ENCODE measurements at regions not wholly inside any gene's neighbourhood (a gene's known extent, or its start where the extent isn't known, plus 50 kb on each side); places are given as distances from the start of the nearest gene placed in this dataset.

DNA sequence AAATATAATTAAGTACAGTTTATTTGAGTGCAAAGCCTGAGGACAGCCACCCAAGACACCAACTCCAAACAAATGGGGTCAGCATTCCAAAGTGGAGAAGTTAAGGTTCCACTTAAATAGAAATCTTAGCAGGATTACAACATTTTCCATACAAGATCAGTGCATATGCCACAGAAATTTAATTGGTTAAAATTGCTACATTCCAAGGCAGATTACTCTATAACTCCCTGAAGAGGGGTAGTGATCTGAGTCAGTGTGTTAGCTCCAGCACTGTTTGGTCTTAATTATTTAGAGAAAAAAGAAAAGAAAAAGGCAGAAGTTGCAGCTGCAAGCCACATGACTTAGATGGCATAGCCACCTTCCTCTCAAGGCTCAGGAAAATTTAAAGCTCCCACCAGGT, 297.5 kb downstream of the HHIPL2 start:
- Histone ChIP-seq H3K4me3 (ENCODE audit: low read depth, low read length) (no peak overlapping the region), H3K9me3 (ENCODE audit: control insufficient read depth, insufficient read depth, low read depth, low read length) (no peaks in the 10 kb centered on the region), H3K4me1 (ENCODE audit: control insufficient read depth, insufficient read depth, low read length) (no peaks in the 10 kb centered on the region), H3K27ac (ENCODE audit: extremely low read depth, low read depth, low read length) (no peak overlapping the region), H3K36me3 (ENCODE audit: control insufficient read depth in 2 of 2, insufficient read depth in 1 of 2, low read length in 2 of 2) (no peaks in the 10 kb centered on the region)
- CTCF ChIA-PET, result no interaction called here
- POLR2A ChIA-PET, result no interaction called here
- TF ChIP-seq SALL2 (tag by site-specific recombination; IDR thresholded peaks at IDR 0.05; ENCODE audit: borderline replicate concordance) (no peak), ZNF48 (tag by site-specific recombination; IDR thresholded peaks at IDR 0.05) (no peak), ZNF530 (tag by site-specific recombination; IDR thresholded peaks at IDR 0.05; ENCODE audit: low read depth) (no peak), ZNF621 (tag by site-specific recombination; IDR thresholded peaks at IDR 0.05) (no peak), ZBTB48 (tag by site-specific recombination; IDR thresholded peaks at IDR 0.05) (no peak), ZNF747 (tag by site-specific recombination; IDR thresholded peaks at IDR 0.05) (no peak), SETDB1 (IDR thresholded peaks at IDR 0.05; ENCODE audit: insufficient read length, low read length) (no peak), ZNF266 (tag by site-specific recombination; IDR thresholded peaks at IDR 0.05; ENCODE audit: low read depth) (no peak), ZNF211 (tag by site-specific recombination; IDR thresholded peaks at IDR 0.05; ENCODE audit: low read depth) (no peak)
- TF ChIP-seq, protein P1, sequence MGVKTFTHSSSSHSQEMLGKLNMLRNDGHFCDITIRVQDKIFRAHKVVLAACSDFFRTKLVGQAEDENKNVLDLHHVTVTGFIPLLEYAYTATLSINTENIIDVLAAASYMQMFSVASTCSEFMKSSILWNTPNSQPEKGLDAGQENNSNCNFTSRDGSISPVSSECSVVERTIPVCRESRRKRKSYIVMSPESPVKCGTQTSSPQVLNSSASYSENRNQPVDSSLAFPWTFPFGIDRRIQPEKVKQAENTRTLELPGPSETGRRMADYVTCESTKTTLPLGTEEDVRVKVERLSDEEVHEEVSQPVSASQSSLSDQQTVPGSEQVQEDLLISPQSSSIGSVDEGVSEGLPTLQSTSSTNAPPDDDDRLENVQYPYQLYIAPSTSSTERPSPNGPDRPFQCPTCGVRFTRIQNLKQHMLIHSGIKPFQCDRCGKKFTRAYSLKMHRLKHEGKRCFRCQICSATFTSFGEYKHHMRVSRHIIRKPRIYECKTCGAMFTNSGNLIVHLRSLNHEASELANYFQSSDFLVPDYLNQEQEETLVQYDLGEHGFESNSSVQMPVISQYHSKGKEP (tag by site-specific recombination; IDR thresholded peaks at IDR 0.05), result no peak
- TF ChIP-seq, protein P2, sequence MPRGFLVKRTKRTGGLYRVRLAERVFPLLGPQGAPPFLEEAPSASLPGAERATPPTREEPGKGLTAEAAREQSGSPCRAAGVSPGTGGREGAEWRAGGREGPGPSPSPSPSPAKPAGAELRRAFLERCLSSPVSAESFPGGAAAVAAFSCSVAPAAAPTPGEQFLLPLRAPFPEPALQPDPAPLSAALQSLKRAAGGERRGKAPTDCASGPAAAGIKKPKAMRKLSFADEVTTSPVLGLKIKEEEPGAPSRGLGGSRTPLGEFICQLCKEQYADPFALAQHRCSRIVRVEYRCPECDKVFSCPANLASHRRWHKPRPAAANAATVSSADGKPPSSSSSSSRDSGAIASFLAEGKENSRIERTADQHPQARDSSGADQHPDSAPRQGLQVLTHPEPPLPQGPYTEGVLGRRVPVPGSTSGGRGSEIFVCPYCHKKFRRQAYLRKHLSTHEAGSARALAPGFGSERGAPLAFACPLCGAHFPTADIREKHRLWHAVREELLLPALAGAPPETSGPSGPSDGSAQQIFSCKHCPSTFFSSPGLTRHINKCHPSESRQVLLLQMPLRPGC (tag by site-specific recombination; IDR thresholded peaks at IDR 0.05), result no peak
- TF ChIP-seq, protein P3, sequence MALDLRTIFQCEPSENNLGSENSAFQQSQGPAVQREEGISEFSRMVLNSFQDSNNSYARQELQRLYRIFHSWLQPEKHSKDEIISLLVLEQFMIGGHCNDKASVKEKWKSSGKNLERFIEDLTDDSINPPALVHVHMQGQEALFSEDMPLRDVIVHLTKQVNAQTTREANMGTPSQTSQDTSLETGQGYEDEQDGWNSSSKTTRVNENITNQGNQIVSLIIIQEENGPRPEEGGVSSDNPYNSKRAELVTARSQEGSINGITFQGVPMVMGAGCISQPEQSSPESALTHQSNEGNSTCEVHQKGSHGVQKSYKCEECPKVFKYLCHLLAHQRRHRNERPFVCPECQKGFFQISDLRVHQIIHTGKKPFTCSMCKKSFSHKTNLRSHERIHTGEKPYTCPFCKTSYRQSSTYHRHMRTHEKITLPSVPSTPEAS (tag by site-specific recombination; IDR thresholded peaks at IDR 0.05), result no peak
- TF ChIP-seq, protein P4, sequence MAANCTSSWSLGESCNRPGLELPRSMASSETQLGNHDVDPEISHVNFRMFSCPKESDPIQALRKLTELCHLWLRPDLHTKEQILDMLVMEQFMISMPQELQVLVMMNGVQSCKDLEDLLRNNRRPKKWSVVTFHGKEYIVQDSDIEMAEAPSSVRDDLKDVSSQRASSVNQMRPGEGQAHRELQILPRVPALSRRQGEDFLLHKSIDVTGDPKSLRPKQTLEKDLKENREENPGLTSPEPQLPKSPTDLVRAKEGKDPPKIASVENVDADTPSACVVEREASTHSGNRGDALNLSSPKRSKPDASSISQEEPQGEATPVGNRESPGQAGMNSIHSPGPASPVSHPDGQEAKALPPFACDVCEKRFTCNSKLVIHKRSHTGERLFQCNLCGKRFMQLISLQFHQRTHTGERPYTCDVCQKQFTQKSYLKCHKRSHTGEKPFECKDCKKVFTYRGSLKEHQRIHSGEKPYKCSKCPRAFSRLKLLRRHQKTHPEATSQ (tag by site-specific recombination; IDR thresholded peaks at IDR 0.05), result no peak

DNA sequence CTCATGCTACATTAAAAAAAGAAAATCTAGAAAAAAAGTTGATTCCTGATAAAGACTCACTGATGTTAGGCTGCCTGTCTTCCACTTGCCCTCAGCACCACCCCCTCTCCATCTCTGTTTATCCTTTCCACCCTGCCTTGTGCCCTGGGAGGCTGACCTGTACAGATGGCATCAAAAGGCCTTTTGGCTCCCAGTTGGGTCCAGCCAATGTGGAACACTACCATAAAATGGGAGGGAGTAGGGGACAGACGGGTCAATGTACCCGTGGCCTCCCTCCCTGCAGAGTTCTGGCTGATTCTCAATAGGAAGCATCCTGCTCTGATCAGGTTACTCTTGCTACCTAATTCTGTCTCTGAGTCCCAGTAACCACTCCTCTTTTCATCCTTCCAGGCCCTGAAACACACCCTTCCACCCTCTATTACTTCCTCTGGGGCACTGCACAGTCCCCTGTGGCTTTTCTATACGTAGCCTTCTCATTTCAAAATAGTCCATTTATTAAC, 300.0 kb downstream of the HHIPL2 start:
- no peak overlapping the region for H3K27ac ChIP-seq (ENCODE audit: extremely low read depth, low read depth, low read length)
- CTCF ChIA-PET, result interaction anchor here (1.1 kb wide), 1 partner anchor 329 kb away, joined by 3 read pairs; no protein-coding TSS in a partner anchor
- H3K4me3 ChIP-seq (ENCODE audit: low read depth, low read length), result no peak overlapping the region
- TF ChIP-seq ZNF174 (tag by site-specific recombination; IDR thresholded peaks at IDR 0.05) (no peak), ZNF501 (tag by site-specific recombination; IDR thresholded peaks at IDR 0.05) (no peak), ZBTB21 (tag by site-specific recombination; IDR thresholded peaks at IDR 0.05) (no peak), ZNF175 (tag by site-specific recombination; IDR thresholded peaks at IDR 0.05) (no peak), ZNF561 (tag by site-specific recombination; IDR thresholded peaks at IDR 0.05; ENCODE audit: borderline replicate concordance) (no peak), ZFP41 (tag by site-specific recombination; IDR thresholded peaks at IDR 0.05; ENCODE audit: borderline replicate concordance) (no peak), ZNF707 (tag by site-specific recombination; IDR thresholded peaks at IDR 0.05) (no peak), ZNF473 (tag by site-specific recombination; IDR thresholded peaks at IDR 0.05) (no peak), GLI4 (tag by site-specific recombination; IDR thresholded peaks at IDR 0.05) (no peak), OSR2 (tag by site-specific recombination; IDR thresholded peaks at IDR 0.05) (no peak), ZNF560 (tag by site-specific recombination; IDR thresholded peaks at IDR 0.05; ENCODE audit: borderline replicate concordance) (no peak), ZNF670 (tag by site-specific recombination; IDR thresholded peaks at IDR 0.05; ENCODE audit: low read depth) (no peak), ZNF530 (tag by site-specific recombination; IDR thresholded peaks at IDR 0.05; ENCODE audit: low read depth) (no peak), ZNF423 (tag by site-specific recombination; IDR thresholded peaks at IDR 0.05) (no peak)
- TF ChIP-seq, protein P5, sequence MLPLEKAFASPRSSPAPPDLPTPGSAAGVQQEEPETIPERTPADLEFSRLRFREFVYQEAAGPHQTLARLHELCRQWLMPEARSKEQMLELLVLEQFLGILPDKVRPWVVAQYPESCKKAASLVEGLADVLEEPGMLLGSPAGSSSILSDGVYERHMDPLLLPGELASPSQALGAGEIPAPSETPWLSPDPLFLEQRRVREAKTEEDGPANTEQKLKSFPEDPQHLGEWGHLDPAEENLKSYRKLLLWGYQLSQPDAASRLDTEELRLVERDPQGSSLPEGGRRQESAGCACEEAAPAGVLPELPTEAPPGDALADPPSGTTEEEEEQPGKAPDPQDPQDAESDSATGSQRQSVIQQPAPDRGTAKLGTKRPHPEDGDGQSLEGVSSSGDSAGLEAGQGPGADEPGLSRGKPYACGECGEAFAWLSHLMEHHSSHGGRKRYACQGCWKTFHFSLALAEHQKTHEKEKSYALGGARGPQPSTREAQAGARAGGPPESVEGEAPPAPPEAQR (tag by site-specific recombination; IDR thresholded peaks at IDR 0.05), result no peak
- TF ChIP-seq, protein P6, sequence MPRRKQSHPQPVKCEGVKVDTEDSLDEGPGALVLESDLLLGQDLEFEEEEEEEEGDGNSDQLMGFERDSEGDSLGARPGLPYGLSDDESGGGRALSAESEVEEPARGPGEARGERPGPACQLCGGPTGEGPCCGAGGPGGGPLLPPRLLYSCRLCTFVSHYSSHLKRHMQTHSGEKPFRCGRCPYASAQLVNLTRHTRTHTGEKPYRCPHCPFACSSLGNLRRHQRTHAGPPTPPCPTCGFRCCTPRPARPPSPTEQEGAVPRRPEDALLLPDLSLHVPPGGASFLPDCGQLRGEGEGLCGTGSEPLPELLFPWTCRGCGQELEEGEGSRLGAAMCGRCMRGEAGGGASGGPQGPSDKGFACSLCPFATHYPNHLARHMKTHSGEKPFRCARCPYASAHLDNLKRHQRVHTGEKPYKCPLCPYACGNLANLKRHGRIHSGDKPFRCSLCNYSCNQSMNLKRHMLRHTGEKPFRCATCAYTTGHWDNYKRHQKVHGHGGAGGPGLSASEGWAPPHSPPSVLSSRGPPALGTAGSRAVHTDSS (tag by site-specific recombination; IDR thresholded peaks at IDR 0.05), result no peak
- H3K4me1 ChIP-seq (ENCODE audit: control insufficient read depth, insufficient read depth, low read length), result no peaks in the 10 kb centered on the region
- H3K36me3 ChIP-seq (ENCODE audit: control insufficient read depth in 2 of 2, insufficient read depth in 1 of 2, low read length in 2 of 2), result no peaks in the 10 kb centered on the region
- POLR2A ChIA-PET, result no interaction called here
- no peaks in the 10 kb centered on the region for H3K9me3 ChIP-seq (ENCODE audit: control insufficient read depth, insufficient read depth, low read depth, low read length)

All from HEK293 (cell line).